PFSK-1 (cell line): ENCODE measurements at regions not wholly inside any gene's neighbourhood (a gene's known extent, or its start where the extent isn't known, plus 50 kb on each side); places are given as distances from the start of the nearest gene placed in this dataset.

Experiments used
- FOXP2 ChIP-seq: optimal IDR thresholded peaks from 2 replicates; pipeline ENCODE3; 2011; ENCODE audit warnings: borderline replicate concordance, control low read depth, inconsistent platforms; ENCODE audit not compliant: insufficient read depth; ENCODE audit errors: extremely low read length, extremely low read depth
- POLR2AphosphoS5 ChIP-seq: IDR thresholded peaks from 2 replicates; pipeline ENCODE4 v1.6.1; 2012; ENCODE audit warnings: low read depth, mild to moderate bottlenecking, control low read depth, low read length, moderate library complexity
- SIN3A ChIP-seq: IDR thresholded peaks from 2 replicates; pipeline ENCODE4 v1.6.1; 2012; ENCODE audit warnings: mild to moderate bottlenecking, low read length, moderate library complexity, borderline replicate concordance; ENCODE audit not compliant: insufficient read depth
- TAF1 ChIP-seq: IDR thresholded peaks from 2 replicates; pipeline ENCODE4 v1.6.1; 2012; ENCODE audit warnings: low read length, control low read depth, borderline replicate concordance; ENCODE audit not compliant: insufficient read depth
- TF ChIP-seq, protein P1 (sequence below), 2 experiments: IDR thresholded peaks; 2 replicates each; pipeline versions ENCODE4 v1.6.1 to v1.8.0; 2011 to 2012; ENCODE audit warnings: low read depth in 2 of 2, low read length in 2 of 2, control low read depth in 1 of 2, inconsistent platforms in 1 of 2, mild to moderate bottlenecking in 1 of 2, moderate library complexity in 1 of 2; ENCODE audit not compliant: insufficient read depth in 1 of 2

- TF ChIP-seq SIN3A, result no peak
Measured at GRCh38 chr16:86101897-86102157, 202.9 kb downstream of the IRF8 start.

- TF ChIP-seq SIN3A (no peak), POLR2AphosphoS5 (no peak), FOXP2 (no peak), TAF1 (no peak)
- TF ChIP-seq, protein P1, sequence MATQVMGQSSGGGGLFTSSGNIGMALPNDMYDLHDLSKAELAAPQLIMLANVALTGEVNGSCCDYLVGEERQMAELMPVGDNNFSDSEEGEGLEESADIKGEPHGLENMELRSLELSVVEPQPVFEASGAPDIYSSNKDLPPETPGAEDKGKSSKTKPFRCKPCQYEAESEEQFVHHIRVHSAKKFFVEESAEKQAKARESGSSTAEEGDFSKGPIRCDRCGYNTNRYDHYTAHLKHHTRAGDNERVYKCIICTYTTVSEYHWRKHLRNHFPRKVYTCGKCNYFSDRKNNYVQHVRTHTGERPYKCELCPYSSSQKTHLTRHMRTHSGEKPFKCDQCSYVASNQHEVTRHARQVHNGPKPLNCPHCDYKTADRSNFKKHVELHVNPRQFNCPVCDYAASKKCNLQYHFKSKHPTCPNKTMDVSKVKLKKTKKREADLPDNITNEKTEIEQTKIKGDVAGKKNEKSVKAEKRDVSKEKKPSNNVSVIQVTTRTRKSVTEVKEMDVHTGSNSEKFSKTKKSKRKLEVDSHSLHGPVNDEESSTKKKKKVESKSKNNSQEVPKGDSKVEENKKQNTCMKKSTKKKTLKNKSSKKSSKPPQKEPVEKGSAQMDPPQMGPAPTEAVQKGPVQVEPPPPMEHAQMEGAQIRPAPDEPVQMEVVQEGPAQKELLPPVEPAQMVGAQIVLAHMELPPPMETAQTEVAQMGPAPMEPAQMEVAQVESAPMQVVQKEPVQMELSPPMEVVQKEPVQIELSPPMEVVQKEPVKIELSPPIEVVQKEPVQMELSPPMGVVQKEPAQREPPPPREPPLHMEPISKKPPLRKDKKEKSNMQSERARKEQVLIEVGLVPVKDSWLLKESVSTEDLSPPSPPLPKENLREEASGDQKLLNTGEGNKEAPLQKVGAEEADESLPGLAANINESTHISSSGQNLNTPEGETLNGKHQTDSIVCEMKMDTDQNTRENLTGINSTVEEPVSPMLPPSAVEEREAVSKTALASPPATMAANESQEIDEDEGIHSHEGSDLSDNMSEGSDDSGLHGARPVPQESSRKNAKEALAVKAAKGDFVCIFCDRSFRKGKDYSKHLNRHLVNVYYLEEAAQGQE (IDR thresholded peaks at IDR 0.05; ENCODE audit: insufficient read depth in 1 of 2, low read depth in 2 of 2, low read length in 2 of 2), result no peak
Measured at GRCh38 chr16:86103320-86103719, 204.4 kb downstream of the IRF8 start.

DNA sequence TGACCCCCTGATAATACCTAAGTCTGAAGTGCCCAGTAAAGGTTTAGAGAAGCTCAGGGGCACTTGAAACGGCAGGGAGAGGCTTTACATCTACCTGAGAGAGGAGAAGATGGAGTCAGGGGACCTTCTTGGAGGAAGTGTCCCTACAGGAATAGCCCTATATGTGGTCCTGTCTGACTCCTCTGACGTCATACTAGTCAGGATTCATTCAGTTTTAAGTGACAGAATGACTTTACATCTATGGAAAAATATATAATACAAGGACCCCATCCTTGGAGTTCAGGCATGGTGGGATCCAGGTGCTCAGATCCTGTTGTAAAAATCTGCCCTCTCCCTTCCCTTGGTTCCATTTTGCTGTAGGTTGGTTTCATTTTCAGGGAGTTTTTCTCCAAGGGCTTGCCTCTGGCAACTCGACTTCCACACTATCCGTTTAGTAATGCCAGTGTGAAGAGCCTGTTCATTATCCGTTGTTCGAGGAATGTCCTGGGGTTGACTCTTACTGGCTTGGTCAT is 205.6 kb downstream of the IRF8 start:
- TF ChIP-seq, protein P1 (IDR thresholded peaks at IDR 0.05; ENCODE audit: insufficient read depth in 1 of 2, low read depth in 2 of 2, low read length in 2 of 2), result no peak
- TF ChIP-seq TAF1, result no peak
- no peak for TF ChIP-seq FOXP2
- TF ChIP-seq SIN3A, result no peak

- TF ChIP-seq, protein P1 (IDR thresholded peaks at IDR 0.05; ENCODE audit: insufficient read depth in 1 of 2, low read depth in 2 of 2, low read length in 2 of 2), result no peak
- TF ChIP-seq FOXP2 (no peak), SIN3A (no peak), TAF1 (no peak), POLR2AphosphoS5 (no peak)
Measured at GRCh38 chr16:86107215-86107825, 208.4 kb downstream of the IRF8 start.

DNA sequence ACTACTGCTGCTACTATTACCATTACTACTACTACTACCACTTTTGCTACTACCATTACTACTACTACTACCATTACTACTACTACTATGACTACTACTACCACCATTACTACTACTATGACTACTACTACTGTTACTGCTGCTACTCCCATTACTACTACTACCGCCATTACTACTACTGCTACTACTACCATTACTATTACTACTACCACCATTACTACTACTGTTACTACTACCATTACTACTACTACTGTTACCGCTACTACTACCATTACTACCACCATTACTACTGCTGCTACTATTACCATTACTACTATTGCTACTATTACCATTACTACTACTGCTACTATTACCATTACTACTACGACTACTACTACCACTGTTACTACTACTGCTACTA is 209.1 kb downstream of the IRF8 start:
- TF ChIP-seq FOXP2 (no peak), POLR2AphosphoS5 (no peak), TAF1 (no peak), SIN3A (no peak)
- TF ChIP-seq, protein P1 (IDR thresholded peaks at IDR 0.05; ENCODE audit: insufficient read depth in 1 of 2, low read depth in 2 of 2, low read length in 2 of 2), result no peak

DNA sequence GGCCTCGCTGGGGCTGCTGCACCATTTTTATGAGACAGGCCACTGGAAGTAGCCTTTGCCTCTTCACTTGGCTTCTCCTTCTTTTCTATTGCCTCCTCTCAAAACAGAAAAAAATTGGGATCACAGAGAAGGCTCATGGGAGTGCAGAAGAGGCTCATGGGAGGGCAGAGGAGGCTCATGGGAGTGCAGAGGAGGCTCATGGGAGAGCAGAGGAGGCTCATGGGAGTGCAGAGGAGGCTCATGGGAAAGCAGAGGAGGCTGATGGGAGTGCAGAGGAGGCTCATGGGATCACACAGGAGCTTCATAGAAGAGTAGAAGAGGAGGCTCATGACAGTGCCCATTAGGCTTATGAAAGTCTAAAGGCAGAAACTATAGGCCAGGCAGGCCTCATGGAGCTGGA is 211.2 kb downstream of the IRF8 start:
- TF ChIP-seq, protein P1 (IDR thresholded peaks at IDR 0.05; ENCODE audit: insufficient read depth in 1 of 2, low read depth in 2 of 2, low read length in 2 of 2), result no peak
- no peak for TF ChIP-seq SIN3A
- no peak for TF ChIP-seq POLR2AphosphoS5
- TF ChIP-seq TAF1, result no peak
- TF ChIP-seq FOXP2, result no peak
